Sigmoid colon (tissue), 6 donors: ENCODE measurements at regions not wholly inside any gene's neighbourhood (a gene's known extent, or its start where the extent isn't known, plus 50 kb on each side); places are given as distances from the start of the nearest gene placed in this dataset.

ENCODE experiments used
- DNase-seq: peaks from one replicate; pipeline ENCODE4 v3.0.0-alpha.2; 2019
- H3K27ac ChIP-seq, 4 donors: fragments of 200-600 bp; sonication (generic); one replicate each; pipeline ENCODE4 v1.5.1; 2016 to 2019; ENCODE audit warnings: mild to moderate bottlenecking in 1 of 4
- H3K27me3 ChIP-seq, 3 donors: fragments of 200-600 bp; sonication (generic); one replicate each; pipeline ENCODE4 v1.5.1; 2019; ENCODE audit warnings: mild to moderate bottlenecking in 1 of 3
- H3K36me3 ChIP-seq, 4 donors: fragments of 200-600 bp; sonication (generic); one replicate each; pipeline ENCODE4 v1.5.1; 2016 to 2019
- H3K4me1 ChIP-seq, 4 donors: fragments of 200-600 bp; sonication (generic); one replicate each; pipeline ENCODE4 v1.5.1; 2017 to 2019
- H3K4me3 ChIP-seq, 4 donors: fragments of 200-600 bp; sonication (generic); one replicate each; pipeline ENCODE4 v1.5.1; 2017 to 2019; ENCODE audit warnings: mild to moderate bottlenecking in 2 of 4, moderate library complexity in 1 of 4
- H3K9me3 ChIP-seq, 4 donors: fragments of 200-600 bp in 3 of 4; sonication (generic) in 3 of 4; one replicate each; pipeline versions ENCODE4 v1.5.1 to v1.6.1; 2013 to 2019
- CTCF ChIP-seq, 4 experiments: fragments of 450-650 bp in 3 of 4; fragments of 200-600 bp in 1 of 4; IDR thresholded peaks; one replicate each; pipeline ENCODE4 v1.5.1; 2016 to 2019; ENCODE audit warnings: antibody characterized with exemption in 4 of 4, mild to moderate bottlenecking in 3 of 4, moderate library complexity in 2 of 4
- EP300 ChIP-seq, 4 donors: sonication (generic); formaldehyde crosslinking; IDR thresholded peaks; one replicate each; pipeline ENCODE4 v1.6.1; 2017; ENCODE audit warnings: antibody characterized with exemption in 4 of 4
- POLR2A ChIP-seq, 2 donors: fragments of 450-650 bp; IDR thresholded peaks; one replicate each; pipeline ENCODE4 v1.6.1; 2016; ENCODE audit warnings: antibody characterized with exemption in 2 of 2, mild to moderate bottlenecking in 2 of 2, moderate library complexity in 2 of 2
- POLR2AphosphoS5 ChIP-seq, 4 donors: sonication (generic); formaldehyde crosslinking; IDR thresholded peaks; one replicate each; pipeline ENCODE4 v1.6.1; 2017; ENCODE audit warnings: antibody characterized with exemption in 4 of 4
- WGBS, 2 donors: extraction: QIAGEN DNeasy Blood & Tissue Kit; methylation state at CpG; one replicate each; pipeline ENCODE4 v1.1.7; 2013; 5-methylcytosine and 5-hydroxymethylcytosine counted together
- intact Hi-C: fragments of 100-400 bp; cut with DNase I; formaldehyde crosslinking; loops from one replicate; pipeline ENCODE4 v1.15.1; 2023
- donor health status: healthy with polysubstance abuse.
- donor health status: healthy.

- WGBS, 2 donors: 39 to 76% methylated on average over 1 of the region's 1 CpG
- Histone ChIP-seq H3K4me3 (no peak overlapping the region), H3K27me3 (no peaks in the 10 kb centered on the region), H3K4me1 (no peaks in the 10 kb centered on the region), H3K36me3 (no peaks in the 10 kb centered on the region), H3K27ac (no peak overlapping the region), H3K9me3 (no peaks in the 10 kb centered on the region)
- DNase-seq: no peak
- intact Hi-C loops: no loop called here
- TF ChIP-seq POLR2AphosphoS5 (IDR thresholded peaks at IDR 0.05) (no peak), POLR2A (IDR thresholded peaks at IDR 0.05) (no peak), CTCF (IDR thresholded peaks at IDR 0.05) (no peak), EP300 (IDR thresholded peaks at IDR 0.05) (no peak)
These were observed 1105.0 kb downstream of the MAT2B start for GRCh38 chr5:164610374-164610773.

GRCh38 chr5:164614707-164615106 is 1109.3 kb downstream of the MAT2B start:
- intact Hi-C loops: no loop called here
- no peaks in the 10 kb centered on the region for H3K4me1 ChIP-seq
- DNase-seq: no peak
- H3K9me3 ChIP-seq: no peaks in the 10 kb centered on the region
- H3K4me3 ChIP-seq: no peak overlapping the region
- H3K36me3 ChIP-seq: no peaks in the 10 kb centered on the region
- H3K27ac ChIP-seq: no peak overlapping the region
- H3K27me3 ChIP-seq: no peaks in the 10 kb centered on the region
- no peak for TF ChIP-seq POLR2A (IDR thresholded peaks at IDR 0.05)
- TF ChIP-seq EP300 (IDR thresholded peaks at IDR 0.05): no peak
- no peak for TF ChIP-seq CTCF (IDR thresholded peaks at IDR 0.05)
- no peak for TF ChIP-seq POLR2AphosphoS5 (IDR thresholded peaks at IDR 0.05)

- H3K9me3 ChIP-seq: no peaks in the 10 kb centered on the region
- no peaks in the 10 kb centered on the region for H3K4me1 ChIP-seq
- no peak for TF ChIP-seq POLR2A (IDR thresholded peaks at IDR 0.05)
- no peak for TF ChIP-seq POLR2AphosphoS5 (IDR thresholded peaks at IDR 0.05)
- no peak for TF ChIP-seq CTCF (IDR thresholded peaks at IDR 0.05)
- no peak for TF ChIP-seq EP300 (IDR thresholded peaks at IDR 0.05)
- 56 to 73% methylated on average over 5 of the region's 5 CpGs for WGBS, 2 donors
- no peaks in the 10 kb centered on the region for H3K27me3 ChIP-seq
- DNase-seq: no peak
- no peak overlapping the region for H3K4me3 ChIP-seq
- no peaks in the 10 kb centered on the region for H3K36me3 ChIP-seq
- no peak overlapping the region for H3K27ac ChIP-seq
- intact Hi-C loops: no loop called here
These were observed 1111.9 kb downstream of the MAT2B start for GRCh38 chr5:164617290-164617689.

- 57 to 81% methylated on average over 4 of the region's 4 CpGs for WGBS, 2 donors
- no peak overlapping the region for H3K4me3 ChIP-seq
- no peaks in the 10 kb centered on the region for H3K27me3 ChIP-seq
- TF ChIP-seq EP300 (IDR thresholded peaks at IDR 0.05): no peak
- no peak for TF ChIP-seq POLR2A (IDR thresholded peaks at IDR 0.05)
- no peak for TF ChIP-seq POLR2AphosphoS5 (IDR thresholded peaks at IDR 0.05)
- TF ChIP-seq CTCF (IDR thresholded peaks at IDR 0.05): no peak
- no peak for DNase-seq
- intact Hi-C loops: no loop called here
- no peaks in the 10 kb centered on the region for H3K4me1 ChIP-seq
- H3K9me3 ChIP-seq: no peaks in the 10 kb centered on the region
- no peaks in the 10 kb centered on the region for H3K36me3 ChIP-seq
- H3K27ac ChIP-seq: no peak overlapping the region
These were observed 1121.6 kb downstream of the MAT2B start for GRCh38 chr5:164627021-164627420.

GRCh38 chr5:164636456-164636855 is 1131.0 kb downstream of the MAT2B start:
- intact Hi-C loops: no loop called here
- Histone ChIP-seq H3K4me1 (no peaks in the 10 kb centered on the region), H3K27ac (no peak overlapping the region), H3K36me3 (no peaks in the 10 kb centered on the region), H3K9me3 (no peaks in the 10 kb centered on the region), H3K4me3 (no peak overlapping the region), H3K27me3 (no peaks in the 10 kb centered on the region)
- DNase-seq: no peak
- TF ChIP-seq POLR2A (IDR thresholded peaks at IDR 0.05): no peak
- TF ChIP-seq EP300 (IDR thresholded peaks at IDR 0.05): no peak
- TF ChIP-seq POLR2AphosphoS5 (IDR thresholded peaks at IDR 0.05): no peak
- WGBS, 2 donors: 33 to 65% methylated on average over 1 of the region's 1 CpG
